PC-9 (cell line): ENCODE measurements at regions not wholly inside any gene's neighbourhood (a gene's known extent, or its start where the extent isn't known, plus 50 kb on each side); places are given as distances from the start of the nearest gene placed in this dataset.

ENCODE experiments used
- BruUV-seq: library from RNA; stranded (reverse); fragments of 400-500 nt; replicated peaks from 2 replicates; lab custom pipeline; 2021; lab: Mats Ljungman, UMichigan
- CTCF ChIA-PET: fragments of 300-600 bp; sonication (Branson Sonifier 250); formaldehyde crosslinking; loops from one replicate; lab custom pipeline; 2022; ENCODE audit warnings: antibody characterized with exemption; lab: Charles Lee
- POLR2A ChIA-PET: fragments of 300-600 bp; sonication (Branson Sonifier 250); formaldehyde crosslinking; loops from one replicate; lab custom pipeline; 2022; ENCODE audit warnings: antibody characterized with exemption; ENCODE audit not compliant: unreplicated experiment; lab: Charles Lee
- DNase-seq, 2 experiments: peaks; one replicate each; pipeline versions ENCODE4 v3.0.0 to v3.0.0-alpha.2; 2015 to 2022; ENCODE audit warnings: mixed read lengths in 1 of 2
- H2AFZ ChIP-seq: fragments of 200-600 bp; sonication (generic); 2 replicates; pipeline ENCODE4 v1.8.1; 2017; ENCODE audit warnings: antibody characterized with exemption
- H3F3A ChIP-seq: fragments of 200-600 bp; sonication (generic); 2 replicates; pipeline ENCODE4 v1.8.1; 2017; ENCODE audit warnings: antibody characterized with exemption, mild to moderate bottlenecking, low read depth; ENCODE audit not compliant: insufficient read depth
- H3K27ac ChIP-seq: fragments of 200-600 bp; sonication (generic); 2 replicates; pipeline ENCODE4 v1.6.1; 2016; ENCODE audit warnings: mixed run types
- H3K27me3 ChIP-seq: fragments of 200-600 bp; sonication (generic); 2 replicates; pipeline ENCODE4 v1.6.1; 2016; ENCODE audit warnings: low read depth, mixed run types; ENCODE audit not compliant: insufficient read depth
- H3K36me3 ChIP-seq: fragments of 200-600 bp; sonication (generic); 2 replicates; pipeline ENCODE4 v1.6.1; 2016; ENCODE audit warnings: low read depth, mixed run types
- H3K4me1 ChIP-seq: fragments of 200-600 bp; sonication (generic); replicated peaks from 2 replicates; pipeline ENCODE4 v1.6.1; 2016; ENCODE audit warnings: mixed run types; ENCODE audit not compliant: insufficient read depth
- H3K4me2 ChIP-seq: fragments of 200-600 bp; sonication (generic); 2 replicates; pipeline ENCODE4 v1.6.1; 2017; ENCODE audit warnings: mixed run types
- H3K4me3 ChIP-seq: fragments of 200-600 bp; sonication (generic); 2 replicates; pipeline ENCODE4 v1.6.1; 2016; ENCODE audit warnings: mixed run types
- H3K79me2 ChIP-seq: fragments of 200-600 bp; sonication (generic); 2 replicates; pipeline ENCODE4 v1.6.1; 2017; ENCODE audit warnings: low read depth, mixed run types
- H3K9me2 ChIP-seq: fragments of 200-600 bp; sonication (generic); 2 replicates; pipeline ENCODE4 v1.8.1; 2017; ENCODE audit warnings: mild to moderate bottlenecking; ENCODE audit not compliant: insufficient read depth
- H3K9me3 ChIP-seq: fragments of 200-600 bp; sonication (generic); 2 replicates; pipeline ENCODE4 v1.8.1; 2016; ENCODE audit warnings: low read depth; ENCODE audit not compliant: insufficient read depth
- H4K20me1 ChIP-seq: fragments of 200-600 bp; sonication (generic); 2 replicates; pipeline ENCODE4 v1.8.1; 2017; ENCODE audit not compliant: insufficient read depth
- CTCF ChIP-seq: fragments of 200-600 bp; sonication (generic); conservative IDR thresholded peaks from 2 replicates; pipeline ENCODE4 v1.6.1; 2017; ENCODE audit warnings: mixed run types, antibody characterized with exemption, mild to moderate bottlenecking, moderate library complexity
- EZH2 ChIP-seq: fragments of 200-600 bp; sonication (generic); IDR thresholded peaks from 2 replicates; pipeline ENCODE4 v1.8.0; 2017; ENCODE audit warnings: antibody characterized with exemption, low read depth
- intact Hi-C: fragments of 100-400 bp; cut with micrococcal nuclease; formaldehyde crosslinking; loops from one replicate; pipeline ENCODE4 v1.10.0; 2022; ENCODE audit not compliant: unreplicated experiment

DNA sequence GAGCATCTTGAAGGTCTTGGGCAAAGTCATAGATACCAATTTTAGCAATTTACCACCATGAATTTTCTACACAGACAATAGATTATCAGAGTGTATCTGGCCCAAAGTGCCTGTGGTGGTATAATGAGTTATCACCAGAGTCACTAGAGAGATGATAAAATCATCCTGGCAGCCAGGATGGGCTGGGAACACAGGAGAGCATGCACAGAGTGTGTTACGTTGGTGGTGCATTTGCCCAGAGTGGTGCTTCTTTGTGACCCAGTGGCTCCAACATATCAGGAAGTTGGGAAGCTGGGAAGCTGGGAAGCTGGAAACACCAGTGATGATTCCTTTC is 236.7 kb upstream of the PROX1 start:
- DNase-seq: no peak
- no TSS peak for BruUV-seq
- H3K27me3 ChIP-seq: no peaks in the 10 kb centered on the region
- H3K4me1 ChIP-seq: no peaks in the 10 kb centered on the region
- H4K20me1 ChIP-seq: no peaks in the 10 kb centered on the region
- no peak overlapping the region for H3K4me2 ChIP-seq
- no peaks in the 10 kb centered on the region for H3K79me2 ChIP-seq
- no peaks in the 10 kb centered on the region for H3K36me3 ChIP-seq
- no peak overlapping the region for H2AFZ ChIP-seq
- CTCF ChIA-PET: no interaction called here
- POLR2A ChIA-PET: no interaction called here
- H3F3A ChIP-seq: no peaks in the 10 kb centered on the region
- no peak overlapping the region for H3K27ac ChIP-seq
- no peaks in the 10 kb centered on the region; the same call in 1 of the 2 replicates for H3K9me3 ChIP-seq
- H3K9me2 ChIP-seq: no peaks in the 10 kb centered on the region
- no peak overlapping the region for H3K4me3 ChIP-seq
- intact Hi-C loops: no loop called here
- TF ChIP-seq CTCF (no peak), EZH2 (no peak)

DNA sequence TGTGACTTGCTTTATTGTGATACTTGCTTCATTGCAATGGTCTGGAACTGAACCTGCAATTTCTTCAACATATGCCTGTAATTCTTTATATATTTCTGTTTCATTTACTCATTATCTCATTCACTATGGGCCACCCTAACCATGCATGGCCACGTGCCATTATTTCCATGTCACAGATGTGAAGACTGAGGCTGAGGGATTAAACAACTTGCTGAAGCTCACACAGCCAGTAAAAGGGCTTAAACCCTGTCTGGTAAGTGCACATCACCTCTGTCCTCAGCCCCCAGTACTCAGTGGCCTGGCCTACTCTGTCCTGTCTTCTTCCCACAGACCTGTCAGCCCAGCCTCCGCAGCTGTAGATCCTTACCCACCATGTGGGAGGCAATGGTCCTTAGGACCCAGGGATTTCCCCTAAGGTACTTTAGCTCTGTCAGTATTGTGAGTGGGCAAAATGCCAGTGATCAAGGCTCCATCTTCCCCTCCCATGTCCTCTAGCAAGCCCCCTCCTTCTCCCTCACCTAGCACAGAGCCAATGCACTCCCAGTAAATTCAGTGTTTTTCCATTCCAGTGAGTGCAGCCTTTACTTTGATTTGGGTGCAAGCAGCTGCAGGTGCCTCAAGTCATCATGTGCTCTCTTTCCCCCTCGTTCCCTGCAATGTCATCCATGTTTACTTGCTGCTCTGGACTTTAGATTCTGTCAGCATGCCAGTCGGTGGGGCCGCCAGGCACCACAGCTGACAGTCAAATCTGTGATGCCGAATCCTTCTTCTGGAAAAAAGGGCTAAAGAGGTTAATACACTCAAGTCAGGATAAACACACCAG is 228.2 kb upstream of the PROX1 start:
- no peak overlapping the region for H3K4me2 ChIP-seq
- CTCF ChIA-PET: no interaction called here
- H4K20me1 ChIP-seq: no peaks in the 10 kb centered on the region
- H2AFZ ChIP-seq: no peak overlapping the region
- H3F3A ChIP-seq: no peaks in the 10 kb centered on the region
- H3K27me3 ChIP-seq: no peaks in the 10 kb centered on the region
- no peaks in the 10 kb centered on the region for H3K36me3 ChIP-seq
- POLR2A ChIA-PET: no interaction called here
- H3K4me3 ChIP-seq: no peak overlapping the region
- peak in 1 of 2 experiments; percentile 18 for DNase-seq
- no peaks in the 10 kb centered on the region for H3K79me2 ChIP-seq
- H3K9me2 ChIP-seq: no peaks in the 10 kb centered on the region
- BruUV-seq: no TSS peak
- no peaks in the 10 kb centered on the region; the same call in 1 of the 2 replicates for H3K9me3 ChIP-seq
- peaks cover 11% of the 10 kb centered on the region for H3K4me1 ChIP-seq
- no peak overlapping the region for H3K27ac ChIP-seq
- TF ChIP-seq CTCF: no peak
- TF ChIP-seq EZH2: no peak
- intact Hi-C loops: no loop called here

GRCh38 chr1:213761845-213762407 is 225.8 kb upstream of the PROX1 start:
- Histone ChIP-seq H3F3A (no peaks in the 10 kb centered on the region), H3K9me2 (no peaks in the 10 kb centered on the region), H3K9me3 (no peaks in the 10 kb centered on the region; the same call in 1 of the 2 replicates), H3K4me2 (peak overlapping the region; percentile 56), H3K4me3 (no peak overlapping the region), H3K36me3 (no peaks in the 10 kb centered on the region), H4K20me1 (no peaks in the 10 kb centered on the region), H3K79me2 (no peaks in the 10 kb centered on the region), H2AFZ (peak overlapping the region; percentile 77), H3K4me1 (peaks cover 19% of the 10 kb centered on the region), H3K27me3 (no peaks in the 10 kb centered on the region), H3K27ac (no peak overlapping the region)
- TF ChIP-seq EZH2: no peak
- no peak for TF ChIP-seq CTCF
- ChIA-PET POLR2A (no interaction called here), CTCF (no interaction called here)
- intact Hi-C loops: no loop called here
- BruUV-seq: no TSS peak
- no peak for DNase-seq
